IPS DF 6.9 (cell line): ENCODE measurements at regions not wholly inside any gene's neighbourhood (a gene's known extent, or its start where the extent isn't known, plus 50 kb on each side); places are given as distances from the start of the nearest gene placed in this dataset.
"Not testable (repeated sequence)": the region's sequence is repeated elsewhere in the genome, so short reads cannot be mapped to it uniquely, and the experiment has no call there.

Experiments used
- DNase-seq: peaks from one replicate; pipeline ENCODE4 v3.0.0-alpha.2; 2013; ENCODE audit warnings: low read depth, low spot score
- H3K27ac ChIP-seq: one replicate; pipeline ENCODE4 v1.5.1; 2013; ENCODE audit warnings: low read length, control low read depth
- H3K27me3 ChIP-seq: 2 replicates; pipeline ENCODE4 v1.6.1; 2013; ENCODE audit warnings: mild to moderate bottlenecking, low read length; ENCODE audit not compliant: control insufficient read depth, insufficient read depth
- H3K36me3 ChIP-seq: 2 replicates; pipeline ENCODE4 v1.6.1; 2013; ENCODE audit warnings: low read length; ENCODE audit not compliant: control insufficient read depth, insufficient read depth
- H3K4me1 ChIP-seq: 2 replicates; pipeline ENCODE4 v1.6.1; 2013; ENCODE audit warnings: low read length; ENCODE audit not compliant: control insufficient read depth, insufficient read depth
- H3K4me3 ChIP-seq: 2 replicates; pipeline ENCODE4 v1.5.1; 2013; ENCODE audit warnings: mild to moderate bottlenecking, low read length
- H3K9me3 ChIP-seq: 2 replicates; pipeline ENCODE4 v1.6.1; 2013; ENCODE audit warnings: low read length, inconsistent platforms; ENCODE audit not compliant: control insufficient read depth, insufficient read depth
- WGBS: extraction: QIAGEN DNeasy Blood & Tissue Kit; methylation state at CpG from one replicate; pipeline ENCODE4 v1.1.7; 2013; ENCODE audit warnings: mixed read lengths, missing lambda C conversion rate; ENCODE audit not compliant: insufficient read length, insufficient coverage; 5-methylcytosine and 5-hydroxymethylcytosine counted together

GRCh38 chr9:117649126-117649525 lies 55.1 kb upstream of the TLR4 start:
- no CpG with 5 or more reads among the region's 3 CpGs for WGBS
- no peaks in the 10 kb centered on the region for H3K4me1 ChIP-seq

GRCh38 chr9:117644932-117645636 lies 59.1 kb upstream of the TLR4 start:
- no peak for DNase-seq
- Histone ChIP-seq H3K27ac (no peak overlapping the region), H3K9me3 (no peaks in the 10 kb centered on the region), H3K4me1 (no peaks in the 10 kb centered on the region), H3K4me3 (no peak overlapping the region), H3K36me3 (no peaks in the 10 kb centered on the region), H3K27me3 (no peaks in the 10 kb centered on the region)
- WGBS = no CpG with 5 or more reads among the region's 6 CpGs

More at GRCh38 chr9:117649126-117649525, 55.1 kb upstream of the TLR4 start:
- Histone ChIP-seq H3K36me3 (no peaks in the 10 kb centered on the region), H3K27me3 (no peaks in the 10 kb centered on the region), H3K9me3 (no peaks in the 10 kb centered on the region), H3K4me3 (no peak overlapping the region), H3K27ac (no peak overlapping the region)
- DNase-seq = no peak

- WGBS = no CpG with 5 or more reads among the region's 11 CpGs
- H3K36me3 ChIP-seq = no peaks in the 10 kb centered on the region
- H3K27ac ChIP-seq = no peak overlapping the region
- H3K27me3 ChIP-seq = no peaks in the 10 kb centered on the region
- no peaks in the 10 kb centered on the region for H3K4me1 ChIP-seq
- H3K4me3 ChIP-seq = no peak overlapping the region
- peak; percentile 55 for DNase-seq
- H3K9me3 ChIP-seq = no peaks in the 10 kb centered on the region
Measured at GRCh38 chr9:117644133-117644931, 59.9 kb upstream of the TLR4 start.

GRCh38 chr9:117643288-117643654 lies 60.9 kb upstream of the TLR4 start:
- Histone ChIP-seq H3K4me1 (no peaks in the 10 kb centered on the region), H3K4me3 (no peak overlapping the region), H3K36me3 (no peaks in the 10 kb centered on the region), H3K9me3 (no peaks in the 10 kb centered on the region), H3K27ac (no peak overlapping the region), H3K27me3 (no peaks in the 10 kb centered on the region)
- no CpG with 5 or more reads among the region's 6 CpGs for WGBS
- no peak for DNase-seq

GRCh38 chr9:117642571-117643287 lies 61.5 kb upstream of the TLR4 start:
- not testable (repeated sequence) for DNase-seq

GRCh38 chr9:117636681-117637080 lies 67.5 kb upstream of the TLR4 start:
- no peak overlapping the region for H3K27ac ChIP-seq
- H3K4me1 ChIP-seq = no peaks in the 10 kb centered on the region
- H3K4me3 ChIP-seq = no peak overlapping the region
- no peak for DNase-seq
- H3K9me3 ChIP-seq = no peaks in the 10 kb centered on the region
- no peaks in the 10 kb centered on the region for H3K27me3 ChIP-seq
- no CpG with 5 or more reads among the region's 1 CpG for WGBS
- H3K36me3 ChIP-seq = no peaks in the 10 kb centered on the region

More at GRCh38 chr9:117642571-117643287, 61.5 kb upstream of the TLR4 start:
- not testable (repeated sequence) for H3K4me1 ChIP-seq, H3K27me3 ChIP-seq, H3K4me3 ChIP-seq, H3K27ac ChIP-seq, H3K9me3 ChIP-seq, H3K36me3 ChIP-seq
- WGBS = no CpG with 5 or more reads among the region's 50 CpGs

GRCh38 chr9:117625154-117625553 lies 79.0 kb upstream of the TLR4 start:
- Histone ChIP-seq H3K4me3 (no peak overlapping the region), H3K36me3 (no peaks in the 10 kb centered on the region), H3K9me3 (no peaks in the 10 kb centered on the region), H3K27me3 (no peaks in the 10 kb centered on the region), H3K27ac (no peak overlapping the region), H3K4me1 (no peaks in the 10 kb centered on the region)
- DNase-seq = no peak
- WGBS = no CpG with 5 or more reads among the region's 1 CpG

- Histone ChIP-seq H3K27me3 (no peaks in the 10 kb centered on the region), H3K36me3 (no peaks in the 10 kb centered on the region), H3K9me3 (no peaks in the 10 kb centered on the region), H3K4me1 (no peaks in the 10 kb centered on the region), H3K27ac (no peak overlapping the region), H3K4me3 (no peak overlapping the region)
- no CpG with 5 or more reads among the region's 3 CpGs for WGBS
- no peak for DNase-seq
Measured at GRCh38 chr9:117624106-117624505, 80.1 kb upstream of the TLR4 start.

- H3K4me1 ChIP-seq = no peaks in the 10 kb centered on the region
- no peak for DNase-seq
- no peaks in the 10 kb centered on the region for H3K36me3 ChIP-seq
- no peaks in the 10 kb centered on the region for H3K9me3 ChIP-seq
- H3K4me3 ChIP-seq = no peak overlapping the region
- WGBS = no CpG with 5 or more reads among the region's 3 CpGs
- H3K27ac ChIP-seq = no peak overlapping the region
- no peaks in the 10 kb centered on the region for H3K27me3 ChIP-seq
Measured at GRCh38 chr9:117622347-117622746, 81.9 kb upstream of the TLR4 start.

- DNase-seq = no peak
- no peaks in the 10 kb centered on the region for H3K9me3 ChIP-seq
- no peaks in the 10 kb centered on the region for H3K4me1 ChIP-seq
- H3K36me3 ChIP-seq = no peaks in the 10 kb centered on the region
- WGBS = no CpG with 5 or more reads among the region's 3 CpGs
- no peak overlapping the region for H3K27ac ChIP-seq
- H3K27me3 ChIP-seq = no peaks in the 10 kb centered on the region
- no peak overlapping the region for H3K4me3 ChIP-seq
Measured at GRCh38 chr9:117616431-117616831, 87.8 kb upstream of the TLR4 start.
